Suppressor macrophage treated with lipopolysaccharide for 1 hour (primary cell): ENCODE measurements at regions not wholly inside any gene's neighbourhood (a gene's known extent, or its start where the extent isn't known, plus 50 kb on each side); places are given as distances from the start of the nearest gene placed in this dataset.

Experiments
- DNase-seq, 3 donors: peaks; one replicate each; pipeline ENCODE4 v3.0.0-alpha.2; 2020 to 2022

- no peak for DNase-seq
Observed at GRCh38 chr4:37000281-37000680, 244.3 kb upstream of the NWD2 start.

DNA sequence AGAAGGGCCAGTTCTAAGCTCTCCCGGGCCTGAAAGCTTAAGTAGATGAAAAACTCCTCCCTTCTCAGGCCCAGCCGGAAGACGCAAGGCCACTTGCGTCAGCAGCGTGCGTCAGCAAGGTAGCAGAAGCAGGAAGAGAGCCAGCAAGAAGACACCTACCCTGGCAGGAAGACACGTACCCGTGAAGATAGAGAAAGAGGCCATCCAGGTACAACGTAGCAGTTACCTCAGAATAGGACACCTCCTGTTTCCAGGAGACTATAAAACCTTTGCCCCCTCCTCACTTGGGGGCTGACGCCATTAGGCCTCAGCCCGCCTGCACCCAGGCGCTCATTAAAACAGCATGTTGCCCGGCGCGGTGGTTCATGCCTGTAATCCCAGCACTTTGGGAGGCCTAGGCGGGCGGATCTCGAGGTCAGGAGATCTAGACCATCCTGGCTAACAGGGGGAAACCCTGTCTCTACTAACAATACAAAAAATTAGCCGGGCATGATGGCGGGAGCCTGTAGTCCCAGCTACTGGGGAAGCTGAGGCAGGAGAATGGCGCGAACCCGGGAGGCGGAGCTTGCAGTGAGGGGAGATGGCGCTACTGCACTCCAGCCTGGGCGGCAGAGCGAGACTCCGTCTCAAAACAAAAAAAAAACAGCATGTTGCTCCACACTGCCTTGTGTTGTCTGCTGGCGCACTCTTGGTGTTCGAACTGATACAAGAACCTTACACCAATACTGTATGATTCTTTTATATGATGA lies 242.7 kb upstream of the NWD2 start:
- DNase-seq = no peak

DNA sequence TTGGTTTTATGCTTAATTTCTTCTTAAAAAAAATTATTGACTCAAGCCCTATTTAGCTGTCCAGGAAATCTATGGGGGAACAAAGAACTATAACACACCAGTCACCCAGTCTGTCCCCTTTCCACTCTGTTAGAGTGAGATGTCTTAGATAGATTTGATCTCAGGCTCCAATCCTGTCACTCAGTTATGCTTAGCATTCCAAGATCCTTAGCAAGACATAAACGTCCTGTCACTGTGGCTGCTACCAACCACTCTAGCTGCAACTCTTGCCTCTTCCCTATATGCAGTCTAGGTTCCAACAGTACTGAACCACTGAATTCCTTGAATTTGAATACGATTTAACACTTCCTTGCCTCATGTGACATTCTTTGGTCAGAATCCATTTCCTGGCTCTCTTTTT lies 241.9 kb upstream of the NWD2 start:
- DNase-seq = no peak

DNA sequence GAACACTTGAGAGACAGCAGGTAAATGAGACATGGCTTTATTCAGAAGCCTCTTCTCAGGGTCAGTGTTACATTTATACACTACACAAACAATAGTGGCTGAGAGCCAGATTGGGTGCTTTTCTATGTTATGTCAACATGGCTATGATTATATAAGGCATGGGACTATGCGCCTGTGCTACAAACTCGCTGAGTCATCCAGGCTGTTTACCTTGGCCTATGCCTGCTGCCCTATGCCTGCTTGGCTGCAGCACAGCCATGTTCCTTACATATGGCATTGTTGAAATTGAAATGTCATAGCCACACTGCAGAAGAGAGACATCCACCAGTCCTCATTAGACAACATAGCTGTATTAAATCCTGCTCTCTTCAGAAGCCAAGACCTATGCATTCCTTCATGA lies 236.3 kb upstream of the NWD2 start:
- no peak for DNase-seq

DNA sequence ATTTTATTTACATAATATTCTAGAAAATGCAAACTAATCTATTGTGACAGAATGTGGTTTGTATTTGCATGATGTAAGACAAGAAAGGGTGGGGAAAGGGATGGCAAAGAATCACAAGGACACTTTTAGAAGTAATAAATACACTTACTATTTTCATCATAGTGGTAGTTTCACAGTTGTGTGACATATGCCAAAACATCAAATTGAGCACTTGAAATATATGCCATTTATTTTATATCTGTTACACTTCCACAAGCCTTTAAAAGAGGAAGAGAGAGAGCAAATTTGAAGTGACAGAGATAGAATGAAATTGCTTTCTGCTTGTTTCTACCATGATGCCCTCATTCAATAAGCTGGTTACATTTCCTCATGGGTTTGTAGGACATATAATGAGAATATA lies 230.0 kb upstream of the NWD2 start:
- DNase-seq = no peak

GRCh38 chr4:37015391-37015790 lies 229.2 kb upstream of the NWD2 start:
- no peak for DNase-seq

GRCh38 chr4:37023504-37023903 lies 221.0 kb upstream of the NWD2 start:
- no peak for DNase-seq

- no peak for DNase-seq
Observed at GRCh38 chr4:37023996-37024395, 220.5 kb upstream of the NWD2 start.

DNA sequence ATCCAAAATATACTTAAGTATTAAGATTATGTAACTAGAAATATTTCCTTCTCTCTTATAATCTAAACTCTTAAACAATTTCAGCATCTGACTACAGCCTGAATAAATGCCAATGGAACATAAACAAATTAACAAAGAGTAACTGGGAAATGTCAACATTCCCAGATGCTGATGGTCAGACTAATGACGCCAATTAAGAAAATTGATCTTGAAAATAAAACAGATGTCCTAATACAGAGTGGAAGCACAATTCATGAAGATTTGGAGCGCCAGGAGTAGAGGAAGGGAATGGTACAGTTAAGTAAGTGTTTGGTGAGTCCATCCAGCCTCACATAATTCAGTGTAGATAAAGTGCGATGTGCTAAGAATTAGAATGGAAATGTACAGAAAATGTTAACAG lies 203.7 kb upstream of the NWD2 start:
- no peak for DNase-seq

GRCh38 chr4:37043342-37043741 lies 201.2 kb upstream of the NWD2 start:
- no peak for DNase-seq

- no peak for DNase-seq
Observed at GRCh38 chr4:37051111-37051510, 193.4 kb upstream of the NWD2 start.

GRCh38 chr4:37051866-37052265 lies 192.7 kb upstream of the NWD2 start:
- no peak for DNase-seq

DNA sequence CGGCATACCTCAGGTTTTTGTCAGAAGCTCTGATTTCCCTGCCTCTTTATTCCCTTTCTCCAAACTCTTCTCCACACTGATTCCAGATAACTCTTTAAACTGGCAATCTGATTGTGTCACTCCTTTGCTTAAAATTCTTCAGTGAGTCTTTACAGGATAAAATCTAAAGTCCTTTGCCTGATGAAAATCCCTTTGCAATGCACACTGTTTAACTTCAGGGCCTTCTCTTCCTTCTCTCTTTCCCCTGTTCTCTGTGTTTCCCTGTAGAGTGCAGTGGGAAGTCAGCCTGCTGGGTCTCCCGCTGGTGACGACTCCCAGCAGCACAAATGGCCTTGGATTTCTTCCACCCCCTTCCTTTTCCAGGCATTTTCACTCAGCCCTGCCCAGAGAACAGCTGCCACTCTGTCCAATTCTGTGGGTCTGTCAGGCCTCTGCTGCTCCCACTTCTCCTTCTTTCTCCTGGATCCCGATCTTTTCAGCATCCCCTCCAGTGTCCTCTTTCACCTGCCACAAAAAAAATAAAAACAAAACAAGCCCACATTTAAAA lies 189.9 kb upstream of the NWD2 start:
- DNase-seq = no peak

- no peak for DNase-seq
Observed at GRCh38 chr4:37058826-37059225, 185.7 kb upstream of the NWD2 start.

- DNase-seq = no peak
Observed at GRCh38 chr4:37066159-37066558, 178.4 kb upstream of the NWD2 start.

GRCh38 chr4:37068580-37068979 lies 176.0 kb upstream of the NWD2 start:
- DNase-seq = peak; percentile 14 to 31 (median 18)

DNA sequence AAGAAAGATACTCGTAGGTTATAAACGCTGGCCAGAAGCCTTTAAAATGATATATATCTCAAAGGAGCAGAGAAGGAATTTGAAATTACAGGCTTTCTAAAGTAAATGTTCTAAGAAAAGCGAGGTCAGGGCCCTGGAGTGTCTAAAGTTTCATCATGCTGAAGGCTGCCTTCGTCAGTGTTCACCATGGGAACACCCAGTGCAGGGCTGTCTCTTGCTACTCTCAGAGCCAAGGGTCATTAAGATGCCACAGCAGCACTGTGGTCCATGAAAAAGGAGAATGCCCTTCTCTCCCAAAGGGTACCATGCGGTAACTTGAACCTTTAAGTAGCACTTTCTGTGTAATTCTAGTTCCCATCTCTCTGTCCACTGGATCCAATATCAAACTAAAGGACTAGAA lies 174.5 kb upstream of the NWD2 start:
- no peak for DNase-seq

GRCh38 chr4:37071576-37071975 lies 173.0 kb upstream of the NWD2 start:
- DNase-seq = no peak

GRCh38 chr4:37073226-37073840 lies 171.2 kb upstream of the NWD2 start:
- DNase-seq = peak; percentile 41 to 68 (median 45)

GRCh38 chr4:37082912-37083311 lies 161.6 kb upstream of the NWD2 start:
- no peak for DNase-seq

- peak in 1 of 3 donors; percentile 14 for DNase-seq
Observed at GRCh38 chr4:37095925-37096324, 148.6 kb upstream of the NWD2 start.

- DNase-seq = no peak
Observed at GRCh38 chr4:37101182-37101581, 143.4 kb upstream of the NWD2 start.

GRCh38 chr4:37101686-37102085 lies 142.9 kb upstream of the NWD2 start:
- DNase-seq = no peak

DNA sequence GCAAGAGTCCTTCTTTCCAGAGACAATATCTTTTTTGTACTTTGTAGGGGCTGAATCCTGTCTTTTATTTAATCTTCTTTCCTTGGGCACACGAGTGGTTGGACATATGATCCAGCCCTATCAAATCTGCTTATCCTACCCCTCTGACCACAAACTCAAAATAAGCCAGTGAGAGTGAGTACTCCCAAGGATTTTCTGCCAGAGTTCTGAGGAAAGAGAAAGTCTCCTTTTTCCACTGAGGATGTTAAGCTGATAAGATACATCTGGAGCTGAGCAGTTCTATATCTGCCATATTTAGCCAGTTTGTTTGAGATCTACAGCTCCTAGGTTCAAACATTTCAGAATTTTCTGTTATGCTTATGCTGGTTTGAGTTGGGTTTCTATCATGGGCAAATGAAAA lies 134.8 kb upstream of the NWD2 start:
- DNase-seq = no peak

DNA sequence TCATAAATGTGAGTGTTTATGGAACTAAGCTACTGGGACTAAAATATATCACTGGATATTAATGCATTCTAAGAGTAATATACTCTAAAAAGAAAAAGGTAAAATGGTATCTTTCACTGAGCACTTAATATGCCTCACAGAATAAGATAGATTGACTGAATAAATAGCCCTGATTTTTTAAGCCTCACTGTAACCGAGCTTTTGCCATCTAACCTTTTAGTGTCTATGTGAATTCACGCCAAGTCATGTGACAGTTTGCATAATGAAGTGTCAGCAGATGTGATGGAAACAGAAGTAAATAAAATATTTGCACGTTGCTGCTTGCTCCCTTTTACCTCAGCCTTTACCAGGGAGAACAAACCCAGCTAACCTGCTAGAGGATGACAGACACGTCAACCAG lies 119.7 kb upstream of the NWD2 start:
- no peak for DNase-seq
